Activated CD4-positive, alpha-beta memory T cell treated with anti-CD3 and anti-CD28 coated beads, Interleukin-2, amount 10 ng/mL, durations not matched to agents 7 days and 5 days (primary cell): ENCODE measurements at regions not wholly inside any gene's neighbourhood (a gene's known extent, or its start where the extent isn't known, plus 50 kb on each side); places are given as distances from the start of the nearest gene placed in this dataset.
"Not testable (repeated sequence)": the region's sequence is repeated elsewhere in the genome, so short reads cannot be mapped to it uniquely, and the experiment has no call there.

ENCODE experiments used
- CTCF ChIA-PET: fragments of 350-600 bp; sonication (Branson Sonifier 250); formaldehyde crosslinking; loops from one replicate; lab custom pipeline; 2021; ENCODE audit warnings: antibody characterized with exemption, inconsistent platforms; lab: Charles Lee
- POLR2A ChIA-PET: fragments of 350-600 bp; sonication (Branson Sonifier 250); formaldehyde crosslinking; loops from one replicate; lab custom pipeline; 2021; ENCODE audit warnings: antibody characterized with exemption; lab: Charles Lee
- DNase-seq: peaks from one replicate; pipeline ENCODE4 v3.0.0-alpha.2; 2020
- H3K27ac Mint-ChIP-seq: one replicate; pipeline ENCODE4 v1.8.0; 2021; ENCODE audit warnings: mild to moderate bottlenecking, mixed read lengths
- H3K27me3 Mint-ChIP-seq: one replicate; pipeline ENCODE4 v1.8.0; 2021; ENCODE audit warnings: mixed read lengths
- H3K36me3 Mint-ChIP-seq: one replicate; pipeline ENCODE4 v1.8.0; 2021; ENCODE audit warnings: low read depth, mixed read lengths
- H3K4me1 Mint-ChIP-seq: one replicate; pipeline ENCODE4 v1.8.0; 2021; ENCODE audit warnings: mixed read lengths
- H3K4me3 Mint-ChIP-seq: one replicate; pipeline ENCODE4 v1.8.0; 2021; ENCODE audit warnings: mild to moderate bottlenecking, mixed read lengths
- H3K9me3 Mint-ChIP-seq: one replicate; pipeline ENCODE4 v1.8.0; 2021; ENCODE audit warnings: mixed read lengths

GRCh38 chr5:37951946-37952721 lies 112.3 kb upstream of the GDNF start:
- H3K27ac Mint-ChIP-seq = no peak overlapping the region
- CTCF ChIA-PET = interaction anchor here (0.6 kb wide), 1 partner anchor 270 kb away, joined by 3 read pairs; no protein-coding TSS in a partner anchor
- peaks cover 2% of the 10 kb centered on the region for H3K9me3 Mint-ChIP-seq
- POLR2A ChIA-PET = no interaction called here
- no peaks in the 10 kb centered on the region for H3K36me3 Mint-ChIP-seq
- no peak overlapping the region for H3K4me3 Mint-ChIP-seq
- no peaks in the 10 kb centered on the region for H3K4me1 Mint-ChIP-seq
- DNase-seq = no peak
- no peaks in the 10 kb centered on the region for H3K27me3 Mint-ChIP-seq

DNA sequence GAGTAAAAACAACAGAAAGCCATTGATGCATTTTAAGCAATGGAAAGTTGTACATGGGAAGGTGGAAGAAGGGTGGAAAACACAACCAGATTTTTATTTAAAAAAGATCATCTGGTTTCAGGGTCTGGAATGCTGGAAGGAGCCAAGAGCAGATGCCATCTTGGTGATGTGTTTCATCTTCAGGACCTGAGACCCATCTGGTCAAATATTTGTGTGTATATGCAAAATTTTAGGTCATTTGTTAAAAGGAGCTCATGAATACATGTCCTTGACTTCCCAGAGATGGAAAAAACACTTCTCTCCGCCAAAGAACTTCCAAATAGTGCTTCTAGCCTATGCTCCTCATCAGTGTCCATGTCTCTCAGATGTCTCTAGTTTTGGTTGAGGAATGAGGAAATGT lies 110.6 kb upstream of the GDNF start:
- CTCF ChIA-PET = no interaction called here

DNA sequence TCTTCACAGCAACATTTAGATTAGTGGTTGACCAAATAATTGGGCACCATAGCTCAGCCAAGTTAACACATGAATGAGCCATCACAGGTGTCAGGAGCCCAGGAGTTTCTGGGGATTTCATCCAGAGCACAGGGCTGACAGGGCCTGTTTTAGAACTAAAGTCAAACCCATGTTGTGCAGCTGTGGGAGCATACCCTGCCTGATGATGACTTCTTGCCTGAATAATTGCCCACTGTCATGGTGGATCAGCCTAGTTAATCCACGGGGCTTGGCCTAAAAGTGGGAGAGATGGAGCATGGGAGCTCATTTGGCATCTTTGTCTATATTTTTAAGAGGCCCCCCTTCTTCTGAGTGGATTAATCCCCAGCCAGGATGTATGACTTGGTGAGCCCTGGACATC lies 105.6 kb upstream of the GDNF start:
- DNase-seq = no peak
- H3K27me3 Mint-ChIP-seq = no peaks in the 10 kb centered on the region
- no peaks in the 10 kb centered on the region for H3K9me3 Mint-ChIP-seq
- CTCF ChIA-PET = no interaction called here
- no peak overlapping the region for H3K27ac Mint-ChIP-seq
- H3K4me3 Mint-ChIP-seq = no peak overlapping the region
- H3K4me1 Mint-ChIP-seq = no peaks in the 10 kb centered on the region
- POLR2A ChIA-PET = no interaction called here
- H3K36me3 Mint-ChIP-seq = no peaks in the 10 kb centered on the region

More for the DNA sequence above, 110.6 kb upstream of the GDNF start:
- Mint-ChIP-seq H3K27ac (no peak overlapping the region), H3K36me3 (no peaks in the 10 kb centered on the region), H3K27me3 (no peaks in the 10 kb centered on the region), H3K9me3 (peaks cover 2% of the 10 kb centered on the region), H3K4me3 (no peak overlapping the region), H3K4me1 (no peaks in the 10 kb centered on the region)
- POLR2A ChIA-PET = no interaction called here
- no peak for DNase-seq

DNA sequence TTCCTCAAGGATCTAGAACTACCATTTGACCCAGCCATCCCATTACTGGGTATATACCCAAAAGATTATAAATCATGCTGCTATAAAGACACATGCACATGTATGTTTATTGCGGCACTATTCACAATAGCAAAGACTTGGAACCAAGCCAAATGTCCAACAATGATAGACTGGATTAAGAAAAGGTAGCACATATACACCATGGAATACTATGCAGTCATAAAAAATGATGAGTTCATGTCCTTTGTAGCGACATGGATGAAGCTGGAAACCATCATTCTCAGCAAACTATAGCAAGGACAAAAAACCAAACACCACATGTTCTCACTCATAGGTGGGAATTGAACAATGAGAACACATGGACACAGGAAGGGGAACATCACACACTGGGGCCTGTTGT lies 103.3 kb upstream of the GDNF start:
- H3K4me3 Mint-ChIP-seq, CTCF ChIA-PET, H3K9me3 Mint-ChIP-seq, H3K27ac Mint-ChIP-seq, H3K4me1 Mint-ChIP-seq, DNase-seq, H3K36me3 Mint-ChIP-seq, POLR2A ChIA-PET, H3K27me3 Mint-ChIP-seq: not testable (repeated sequence)

GRCh38 chr5:37940931-37941623 lies 101.2 kb upstream of the GDNF start:
- H3K36me3 Mint-ChIP-seq = no peaks in the 10 kb centered on the region
- H3K4me1 Mint-ChIP-seq = no peaks in the 10 kb centered on the region
- no peak for DNase-seq
- POLR2A ChIA-PET = no interaction called here
- no peak overlapping the region for H3K4me3 Mint-ChIP-seq
- H3K27me3 Mint-ChIP-seq = no peaks in the 10 kb centered on the region
- H3K9me3 Mint-ChIP-seq = no peaks in the 10 kb centered on the region
- no peak overlapping the region for H3K27ac Mint-ChIP-seq
- CTCF ChIA-PET = no interaction called here

DNA sequence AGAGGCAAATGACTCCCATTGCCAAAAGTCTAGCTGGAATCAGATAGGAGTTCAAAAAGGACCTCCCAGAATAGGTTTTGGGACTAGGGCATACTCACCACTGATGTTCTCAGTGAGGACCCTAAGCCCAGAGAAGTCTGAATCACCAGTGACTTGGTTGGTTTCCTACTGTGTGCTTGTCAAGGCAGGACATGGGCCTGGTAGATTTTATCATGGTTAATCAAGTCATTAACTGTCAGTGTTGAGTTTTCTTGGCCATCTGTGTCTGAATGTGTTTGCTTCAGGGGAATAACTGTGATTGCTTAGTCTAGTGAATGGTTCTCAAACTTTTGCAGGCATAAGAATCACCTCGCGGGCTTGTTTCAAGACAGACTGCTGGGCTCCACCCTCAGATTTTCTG lies 99.0 kb upstream of the GDNF start:
- Mint-ChIP-seq H3K9me3 (no peaks in the 10 kb centered on the region), H3K27me3 (no peaks in the 10 kb centered on the region), H3K4me3 (no peak overlapping the region), H3K27ac (no peak overlapping the region), H3K36me3 (no peaks in the 10 kb centered on the region), H3K4me1 (no peaks in the 10 kb centered on the region)
- POLR2A ChIA-PET = no interaction called here
- no peak for DNase-seq
- CTCF ChIA-PET = no interaction called here

GRCh38 chr5:37938076-37938852 lies 98.4 kb upstream of the GDNF start:
- POLR2A ChIA-PET = no interaction called here
- H3K27ac Mint-ChIP-seq = no peak overlapping the region
- CTCF ChIA-PET = no interaction called here
- no peak for DNase-seq
- no peaks in the 10 kb centered on the region for H3K27me3 Mint-ChIP-seq
- H3K36me3 Mint-ChIP-seq = no peaks in the 10 kb centered on the region
- no peaks in the 10 kb centered on the region for H3K9me3 Mint-ChIP-seq
- no peak overlapping the region for H3K4me3 Mint-ChIP-seq
- H3K4me1 Mint-ChIP-seq = no peaks in the 10 kb centered on the region

DNA sequence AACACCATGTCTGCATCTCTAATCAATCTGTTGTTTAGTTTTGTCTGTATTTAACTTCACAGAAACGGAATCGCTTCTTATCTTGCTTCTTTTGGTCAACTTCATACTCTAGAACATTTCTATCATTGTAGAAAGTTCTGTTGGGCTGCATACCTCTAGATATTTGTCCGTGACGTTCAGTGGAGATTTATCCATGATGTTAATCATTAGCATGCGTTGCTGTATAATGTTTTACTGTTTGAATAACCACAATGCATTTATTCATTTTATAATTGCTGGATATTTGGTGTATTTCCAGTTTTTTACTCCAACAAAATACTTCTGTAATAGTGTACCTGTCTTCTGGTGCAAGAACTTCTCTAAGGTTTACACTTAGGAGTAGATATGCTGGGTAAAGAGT lies 96.2 kb upstream of the GDNF start:
- DNase-seq = no peak
- no peaks in the 10 kb centered on the region for H3K27me3 Mint-ChIP-seq
- H3K9me3 Mint-ChIP-seq = peaks cover 2% of the 10 kb centered on the region
- H3K36me3 Mint-ChIP-seq = no peaks in the 10 kb centered on the region
- H3K4me1 Mint-ChIP-seq = no peaks in the 10 kb centered on the region
- H3K27ac Mint-ChIP-seq = no peak overlapping the region
- POLR2A ChIA-PET = no interaction called here
- CTCF ChIA-PET = no interaction called here
- no peak overlapping the region for H3K4me3 Mint-ChIP-seq

DNA sequence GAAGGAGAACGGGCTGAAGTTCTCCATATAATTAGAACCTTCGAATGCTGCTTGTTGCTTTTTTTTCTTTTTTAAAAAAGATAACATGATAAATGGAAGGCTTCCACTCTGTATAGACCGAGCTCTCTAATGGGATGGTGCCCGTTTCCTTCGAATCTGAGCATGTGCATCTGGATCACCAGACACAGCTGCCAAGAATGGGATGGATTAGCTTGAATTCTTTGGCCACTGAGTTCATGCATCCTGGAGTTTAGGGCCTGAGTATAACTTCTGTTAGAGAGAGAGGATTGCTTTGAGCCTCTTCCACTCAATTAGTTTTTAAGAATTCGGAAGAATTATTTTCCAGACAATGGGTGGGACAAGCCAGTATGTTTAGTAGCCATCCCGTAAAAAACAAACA lies 93.7 kb upstream of the GDNF start:
- Mint-ChIP-seq H3K4me1 (no peaks in the 10 kb centered on the region), H3K36me3 (no peaks in the 10 kb centered on the region), H3K9me3 (peaks cover 2% of the 10 kb centered on the region), H3K27me3 (no peaks in the 10 kb centered on the region), H3K4me3 (no peak overlapping the region), H3K27ac (no peak overlapping the region)
- ChIA-PET POLR2A (no interaction called here), CTCF (no interaction called here)
- no peak for DNase-seq

DNA sequence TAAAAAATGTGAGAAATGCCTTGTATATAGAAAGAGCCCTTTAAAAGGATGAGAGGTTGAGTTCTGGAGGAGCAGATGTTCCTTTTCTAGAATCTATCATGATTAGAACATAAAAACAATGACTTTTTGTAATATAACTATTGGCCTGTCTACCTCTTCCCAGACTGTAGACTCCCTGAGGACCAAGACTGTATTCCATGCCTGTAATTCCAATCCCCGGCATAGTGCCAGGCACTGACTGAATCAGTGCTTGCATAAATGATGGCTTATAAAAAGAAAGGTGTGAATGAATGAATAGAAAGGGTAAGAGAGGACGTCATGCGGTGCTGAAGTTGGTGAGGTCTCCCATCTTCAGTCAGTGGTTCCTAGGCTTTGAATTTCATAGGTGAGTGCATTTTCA lies 92.6 kb upstream of the GDNF start:
- CTCF ChIA-PET = no interaction called here
- no peak for DNase-seq
- Mint-ChIP-seq H3K27ac (no peak overlapping the region), H3K36me3 (no peaks in the 10 kb centered on the region), H3K9me3 (peaks cover 2% of the 10 kb centered on the region), H3K27me3 (no peaks in the 10 kb centered on the region), H3K4me3 (no peak overlapping the region), H3K4me1 (no peaks in the 10 kb centered on the region)
- POLR2A ChIA-PET = no interaction called here

GRCh38 chr5:37931541-37931940 lies 91.7 kb upstream of the GDNF start:
- CTCF ChIA-PET = no interaction called here
- Mint-ChIP-seq H3K4me3 (no peak overlapping the region), H3K4me1 (no peaks in the 10 kb centered on the region), H3K27ac (no peak overlapping the region), H3K27me3 (no peaks in the 10 kb centered on the region), H3K9me3 (peaks cover 2% of the 10 kb centered on the region), H3K36me3 (no peaks in the 10 kb centered on the region)
- POLR2A ChIA-PET = no interaction called here
- no peak for DNase-seq

- Mint-ChIP-seq H3K27me3 (peaks cover 2% of the 10 kb centered on the region), H3K4me1 (no peaks in the 10 kb centered on the region), H3K4me3 (no peak overlapping the region)
Measured at GRCh38 chr5:37930350-37930749, 90.5 kb upstream of the GDNF start.

GRCh38 chr5:37929791-37930190 lies 90.0 kb upstream of the GDNF start:
- ChIA-PET CTCF (no interaction called here), POLR2A (no interaction called here)
- H3K4me3 Mint-ChIP-seq = no peak overlapping the region
- H3K27ac Mint-ChIP-seq = no peak overlapping the region
- H3K4me1 Mint-ChIP-seq = no peaks in the 10 kb centered on the region
- DNase-seq = no peak
- H3K27me3 Mint-ChIP-seq = peaks cover 2% of the 10 kb centered on the region
- H3K9me3 Mint-ChIP-seq = peaks cover 2% of the 10 kb centered on the region
- no peaks in the 10 kb centered on the region for H3K36me3 Mint-ChIP-seq

More at GRCh38 chr5:37930350-37930749, 90.5 kb upstream of the GDNF start:
- Mint-ChIP-seq H3K36me3 (no peaks in the 10 kb centered on the region), H3K27ac (no peak overlapping the region), H3K9me3 (peaks cover 2% of the 10 kb centered on the region)
- POLR2A ChIA-PET = no interaction called here
- CTCF ChIA-PET = no interaction called here
- DNase-seq = no peak
